ENCODE measurements at regions not wholly inside any gene's neighbourhood (a gene's known extent, or its start where the extent isn't known, plus 50 kb on each side); places are given as distances from the start of the nearest gene placed in this dataset.
A peak's percentile ranks its signal among the peaks of the same experiment; 100 is the strongest.
"Not testable (repeated sequence)": the region's sequence is repeated elsewhere in the genome, so short reads cannot be mapped to it uniquely, and the experiment has no call there.

- DNase-seq (no peak), ATAC-seq (ENCODE audit: low read depth in 2 of 2) (no peak)
- no peak overlapping the region for H3K4me3 Mint-ChIP-seq
- no peaks in the 10 kb centered on the region for H3K36me3 Mint-ChIP-seq
- peaks cover 4 to 25% (median 7%) of the 10 kb centered on the region in 7 donors for H3K9me3 Mint-ChIP-seq
- H3K27ac Mint-ChIP-seq = no peak overlapping the region
- no peaks in the 10 kb centered on the region for H3K27me3 Mint-ChIP-seq
- H3K4me1 Mint-ChIP-seq = no peaks in the 10 kb centered on the region
Observed at GRCh38 chr2:52269696-52270485, 1238.0 kb upstream of the NRXN1 start.

- H3K4me3 Mint-ChIP-seq = no peak overlapping the region
Observed at GRCh38 chr2:52264911-52265310, 1233.0 kb upstream of the NRXN1 start.

GRCh38 chr2:52264488-52264887 is 1232.6 kb upstream of the NRXN1 start:
- DNase-seq (no peak), ATAC-seq (ENCODE audit: low read depth in 2 of 2) (no peak)
- H3K27ac Mint-ChIP-seq = no peak overlapping the region
- peaks cover 0 to 10% (median 4%) of the 10 kb centered on the region in 7 donors for H3K9me3 Mint-ChIP-seq
- H3K36me3 Mint-ChIP-seq = no peaks in the 10 kb centered on the region
- no peaks in the 10 kb centered on the region for H3K27me3 Mint-ChIP-seq
- no peak overlapping the region for H3K4me3 Mint-ChIP-seq
- H3K4me1 Mint-ChIP-seq = no peaks in the 10 kb centered on the region

More at GRCh38 chr2:52264911-52265310, 1233.0 kb upstream of the NRXN1 start:
- H3K27me3 Mint-ChIP-seq = no peaks in the 10 kb centered on the region
- DNase-seq = no peak
- no peaks in the 10 kb centered on the region for H3K4me1 Mint-ChIP-seq
- H3K27ac Mint-ChIP-seq = no peak overlapping the region
- no peak for ATAC-seq (ENCODE audit: low read depth in 2 of 2)
- H3K36me3 Mint-ChIP-seq = no peaks in the 10 kb centered on the region
- peaks cover under 1 to 10% (median 4%) of the 10 kb centered on the region in 7 donors for H3K9me3 Mint-ChIP-seq

GRCh38 chr2:52260904-52261303 is 1229.0 kb upstream of the NRXN1 start:
- no peak for ATAC-seq (ENCODE audit: low read depth in 2 of 2)
- Mint-ChIP-seq H3K4me3 (no peak overlapping the region), H3K27ac (no peak overlapping the region), H3K27me3 (no peaks in the 10 kb centered on the region), H3K36me3 (no peaks in the 10 kb centered on the region), H3K4me1 (no peaks in the 10 kb centered on the region), H3K9me3 (peaks cover 0 to 7% (median 4%) of the 10 kb centered on the region in 7 donors)
- DNase-seq = no peak

- Mint-ChIP-seq H3K9me3 (peaks cover 1 to 11% (median 6%) of the 10 kb centered on the region in 7 donors), H3K27ac (peak overlapping the region in 1 of 6 donors; percentile 12)
- H3K36me3 Mint-ChIP-seq; H3K4me1 Mint-ChIP-seq; H3K27me3 Mint-ChIP-seq; DNase-seq; H3K4me3 Mint-ChIP-seq; ATAC-seq (ENCODE audit: low read depth in 2 of 2): not testable (repeated sequence)
Observed at GRCh38 chr2:52258967-52259366, 1227.0 kb upstream of the NRXN1 start.

GRCh38 chr2:52258038-52258437 is 1226.1 kb upstream of the NRXN1 start:
- Mint-ChIP-seq H3K27ac (no peak overlapping the region), H3K27me3 (no peaks in the 10 kb centered on the region), H3K4me3 (no peak overlapping the region), H3K36me3 (no peaks in the 10 kb centered on the region), H3K4me1 (no peaks in the 10 kb centered on the region), H3K9me3 (peaks cover 1 to 11% (median 6%) of the 10 kb centered on the region in 7 donors)
- DNase-seq (no peak), ATAC-seq (ENCODE audit: low read depth in 2 of 2) (no peak)

GRCh38 chr2:52253416-52253980 is 1221.6 kb upstream of the NRXN1 start:
- ATAC-seq (ENCODE audit: low read depth in 2 of 2) (no peak), DNase-seq (no peak)
- H3K9me3 Mint-ChIP-seq = peaks cover 0 to 11% (median 6%) of the 10 kb centered on the region in 7 donors
- H3K27ac Mint-ChIP-seq = no peak overlapping the region
- no peaks in the 10 kb centered on the region for H3K4me1 Mint-ChIP-seq
- no peaks in the 10 kb centered on the region for H3K27me3 Mint-ChIP-seq
- no peaks in the 10 kb centered on the region for H3K36me3 Mint-ChIP-seq
- H3K4me3 Mint-ChIP-seq = no peak overlapping the region

GRCh38 chr2:52238782-52239181 is 1206.8 kb upstream of the NRXN1 start:
- Mint-ChIP-seq H3K27ac (no peak overlapping the region), H3K9me3 (peaks cover 0 to 10% (median 4%) of the 10 kb centered on the region in 7 donors), H3K4me3 (no peak overlapping the region), H3K36me3 (no peaks in the 10 kb centered on the region), H3K4me1 (no peaks in the 10 kb centered on the region), H3K27me3 (no peaks in the 10 kb centered on the region)
- ATAC-seq (ENCODE audit: low read depth in 2 of 2) (no peak), DNase-seq (no peak)

GRCh38 chr2:52222128-52222527 is 1190.2 kb upstream of the NRXN1 start:
- H3K4me3 Mint-ChIP-seq = no peak overlapping the region
- no peak for ATAC-seq (ENCODE audit: low read depth in 2 of 2)
- no peaks in the 10 kb centered on the region for H3K36me3 Mint-ChIP-seq
- no peaks in the 10 kb centered on the region for H3K27me3 Mint-ChIP-seq
- no peaks in the 10 kb centered on the region for H3K4me1 Mint-ChIP-seq
- DNase-seq = no peak
- no peak overlapping the region for H3K27ac Mint-ChIP-seq
- H3K9me3 Mint-ChIP-seq = peaks cover 0 to 5% (median 0%) of the 10 kb centered on the region in 7 donors

GRCh38 chr2:52220393-52220792 is 1188.5 kb upstream of the NRXN1 start:
- H3K9me3 Mint-ChIP-seq = peaks cover 0 to 5% (median 0%) of the 10 kb centered on the region in 7 donors
- no peaks in the 10 kb centered on the region for H3K4me1 Mint-ChIP-seq
- no peaks in the 10 kb centered on the region for H3K27me3 Mint-ChIP-seq
- no peak overlapping the region for H3K4me3 Mint-ChIP-seq
- ATAC-seq (ENCODE audit: low read depth in 2 of 2) = no peak
- DNase-seq = no peak
- H3K36me3 Mint-ChIP-seq = no peaks in the 10 kb centered on the region
- no peak overlapping the region for H3K27ac Mint-ChIP-seq

- no peak overlapping the region for H3K27ac Mint-ChIP-seq
- no peak overlapping the region for H3K4me3 Mint-ChIP-seq
- H3K9me3 Mint-ChIP-seq = peaks cover 0 to 1% (median 0%) of the 10 kb centered on the region in 7 donors
- H3K4me1 Mint-ChIP-seq = no peaks in the 10 kb centered on the region
- ATAC-seq (ENCODE audit: low read depth in 2 of 2) (no peak), DNase-seq (no peak)
- H3K36me3 Mint-ChIP-seq = no peaks in the 10 kb centered on the region
- no peaks in the 10 kb centered on the region for H3K27me3 Mint-ChIP-seq
Observed at GRCh38 chr2:52210611-52211010, 1178.7 kb upstream of the NRXN1 start.

- ATAC-seq (ENCODE audit: low read depth in 2 of 2) = no peak
- Mint-ChIP-seq H3K4me3 (no peak overlapping the region), H3K27me3 (no peaks in the 10 kb centered on the region), H3K36me3 (no peaks in the 10 kb centered on the region), H3K27ac (no peak overlapping the region), H3K4me1 (no peaks in the 10 kb centered on the region), H3K9me3 (peaks cover 0 to 1% (median 0%) of the 10 kb centered on the region in 7 donors)
- DNase-seq = no peak
Observed at GRCh38 chr2:52210161-52210560, 1178.2 kb upstream of the NRXN1 start.

GRCh38 chr2:52194342-52194741 is 1162.4 kb upstream of the NRXN1 start:
- ATAC-seq (ENCODE audit: low read depth in 2 of 2) = no peak
- no peaks in the 10 kb centered on the region for H3K4me1 Mint-ChIP-seq

GRCh38 chr2:52193804-52194203 is 1161.9 kb upstream of the NRXN1 start:
- H3K4me3 Mint-ChIP-seq = no peak overlapping the region
- DNase-seq (no peak), ATAC-seq (ENCODE audit: low read depth in 2 of 2) (no peak)
- no peaks in the 10 kb centered on the region for H3K4me1 Mint-ChIP-seq
- H3K36me3 Mint-ChIP-seq = no peaks in the 10 kb centered on the region
- no peaks in the 10 kb centered on the region for H3K9me3 Mint-ChIP-seq
- H3K27me3 Mint-ChIP-seq = no peaks in the 10 kb centered on the region
- no peak overlapping the region for H3K27ac Mint-ChIP-seq

More at GRCh38 chr2:52194342-52194741, 1162.4 kb upstream of the NRXN1 start:
- Mint-ChIP-seq H3K9me3 (no peaks in the 10 kb centered on the region), H3K27me3 (no peaks in the 10 kb centered on the region), H3K36me3 (no peaks in the 10 kb centered on the region), H3K4me3 (no peak overlapping the region), H3K27ac (no peak overlapping the region)
- DNase-seq = no peak
